ENCODE measurements at regions not wholly inside any gene's neighbourhood (a gene's known extent, or its start where the extent isn't known, plus 50 kb on each side); places are given as distances from the start of the nearest gene placed in this dataset.
"Not testable (repeated sequence)": the region's sequence is repeated elsewhere in the genome, so short reads cannot be mapped to it uniquely, and the experiment has no call there.

DNA sequence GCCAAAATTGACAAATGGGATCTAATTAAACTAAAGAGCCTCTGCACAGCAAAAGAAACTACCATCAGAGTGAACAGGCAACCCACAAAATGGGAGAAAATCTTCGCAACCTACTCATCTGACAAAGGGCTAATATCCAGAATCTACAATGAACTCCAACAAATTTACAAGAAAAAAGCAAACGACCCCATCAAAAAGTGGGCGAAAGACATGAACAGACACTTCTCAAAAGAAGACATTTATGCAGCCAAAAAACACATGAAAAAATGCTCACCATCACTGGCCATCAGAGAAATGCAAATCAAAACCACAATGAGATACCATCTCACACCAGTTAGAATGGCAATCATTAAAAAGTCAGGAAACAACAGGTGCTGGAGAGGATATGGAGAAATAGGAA is 261.4 kb upstream of the HNRNPA3 start:
- not testable (repeated sequence) for DNase-seq

GRCh38 chr2:176956791-176957190 is 255.8 kb upstream of the HNRNPA3 start:
- DNase-seq: no peak

GRCh38 chr2:176959614-176960013 is 253.0 kb upstream of the HNRNPA3 start:
- DNase-seq: no peak

GRCh38 chr2:176960061-176960460 is 252.5 kb upstream of the HNRNPA3 start:
- DNase-seq: no peak

- no peak for DNase-seq
Observed at GRCh38 chr2:176960736-176961520, 251.7 kb upstream of the HNRNPA3 start.

GRCh38 chr2:176961775-176962619 is 250.6 kb upstream of the HNRNPA3 start:
- DNase-seq: no peak

DNA sequence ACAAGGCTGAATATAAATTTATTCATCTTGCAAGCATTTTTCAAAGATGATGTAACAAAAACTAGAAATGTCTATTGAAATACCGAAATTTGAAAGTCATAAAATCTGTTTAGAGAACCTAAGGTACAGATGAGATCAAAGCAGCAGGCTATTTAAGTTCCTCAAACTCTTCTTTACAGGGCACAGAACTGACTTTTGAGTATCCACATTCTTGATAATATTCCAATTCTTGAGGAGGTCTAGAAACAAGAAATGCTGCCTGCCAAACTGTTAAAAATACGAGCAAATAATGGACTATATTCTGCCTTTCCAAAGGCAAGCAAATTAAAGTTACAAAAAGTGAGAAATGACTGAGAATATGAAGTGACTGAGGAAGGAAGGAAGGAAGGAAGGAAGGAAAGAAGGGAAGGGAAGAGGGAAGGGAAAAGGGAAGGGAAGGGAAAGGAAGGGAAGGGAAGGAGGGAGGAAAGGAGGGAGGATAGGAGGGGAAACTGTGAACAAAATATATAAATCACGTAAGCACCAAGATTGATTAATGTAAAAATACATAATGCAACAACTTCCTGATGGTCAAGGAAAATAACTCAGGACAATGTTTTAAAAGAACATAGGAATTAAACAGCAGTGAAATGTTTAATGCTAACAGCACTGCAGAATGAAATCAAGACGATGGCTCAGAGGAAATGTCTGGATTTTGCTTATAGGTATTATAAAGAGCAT is 248.9 kb upstream of the HNRNPA3 start:
- DNase-seq: no peak

- no peak for DNase-seq
Observed at GRCh38 chr2:176967911-176968450, 244.6 kb upstream of the HNRNPA3 start.

DNA sequence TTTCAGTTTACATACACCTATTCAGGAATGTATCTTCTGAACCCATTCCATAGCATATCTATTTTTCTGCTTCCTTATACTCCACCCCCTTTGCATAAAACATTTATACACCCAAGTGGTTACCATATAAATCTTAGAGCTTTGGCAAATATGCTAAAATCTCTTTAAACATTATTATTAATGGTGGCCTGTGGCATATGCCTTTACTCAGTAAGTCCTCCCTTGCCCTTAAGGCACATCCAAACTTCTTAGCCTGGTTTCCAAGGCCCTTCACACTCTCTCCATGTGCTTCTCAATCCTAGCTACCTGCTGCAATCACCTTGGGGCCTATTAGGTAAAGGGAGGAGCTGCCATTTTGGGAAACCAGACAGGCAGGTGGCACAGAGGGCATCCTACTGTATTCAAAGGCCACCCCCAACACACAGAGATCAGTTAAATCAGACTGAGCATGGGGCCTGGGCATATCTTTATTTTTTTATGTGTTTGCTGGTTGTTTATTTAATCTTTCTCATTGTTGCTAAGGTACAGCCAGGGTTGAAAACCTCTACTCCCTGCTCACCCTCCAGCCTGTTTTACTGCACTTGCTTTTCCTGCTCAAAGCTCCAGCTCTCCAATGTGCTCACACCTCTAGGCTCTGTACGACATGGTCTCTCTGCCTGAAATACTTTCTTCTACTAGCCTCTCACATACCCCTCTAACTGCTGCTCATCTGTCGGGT is 242.8 kb upstream of the HNRNPA3 start:
- DNase-seq: no peak

- DNase-seq: no peak
Observed at GRCh38 chr2:176976736-176977685, 235.6 kb upstream of the HNRNPA3 start.

GRCh38 chr2:176978921-176979320 is 233.7 kb upstream of the HNRNPA3 start:
- no peak for DNase-seq

DNA sequence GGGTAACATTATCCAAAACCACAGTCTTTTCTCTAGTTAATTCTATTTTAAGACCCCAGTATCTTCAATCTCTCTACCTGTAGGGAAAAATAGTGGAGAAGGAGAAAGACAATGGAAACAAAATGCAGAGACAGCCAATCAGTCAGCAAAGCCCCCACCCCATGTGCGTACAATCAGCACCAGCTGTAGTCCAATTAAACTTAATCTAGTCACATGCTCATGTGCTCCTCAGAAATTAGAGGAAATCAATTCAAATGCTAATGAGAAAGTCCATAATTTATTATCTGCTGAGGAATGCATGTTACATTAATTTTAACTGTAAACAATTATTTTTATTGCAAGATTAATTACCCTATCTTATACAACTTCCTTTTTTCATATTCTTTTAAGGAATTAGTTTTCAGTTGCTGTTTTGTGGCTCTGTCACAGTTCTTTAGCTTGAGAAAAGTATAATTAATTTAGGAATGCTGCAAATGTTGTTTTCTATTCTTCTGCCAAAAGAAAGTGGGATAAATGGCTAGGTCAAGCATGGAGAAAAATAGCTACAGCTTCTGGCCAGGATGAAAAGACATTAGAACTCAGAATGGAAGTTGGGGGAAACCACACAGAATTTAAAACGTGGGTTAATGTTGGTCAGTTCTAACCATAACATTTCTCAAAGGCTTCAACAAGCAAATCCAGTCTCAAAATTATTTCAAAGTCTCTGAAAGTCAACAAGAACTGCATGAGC is 232.4 kb upstream of the HNRNPA3 start:
- no peak for DNase-seq

GRCh38 chr2:176984987-176985386 is 227.6 kb upstream of the HNRNPA3 start:
- DNase-seq: no peak

DNA sequence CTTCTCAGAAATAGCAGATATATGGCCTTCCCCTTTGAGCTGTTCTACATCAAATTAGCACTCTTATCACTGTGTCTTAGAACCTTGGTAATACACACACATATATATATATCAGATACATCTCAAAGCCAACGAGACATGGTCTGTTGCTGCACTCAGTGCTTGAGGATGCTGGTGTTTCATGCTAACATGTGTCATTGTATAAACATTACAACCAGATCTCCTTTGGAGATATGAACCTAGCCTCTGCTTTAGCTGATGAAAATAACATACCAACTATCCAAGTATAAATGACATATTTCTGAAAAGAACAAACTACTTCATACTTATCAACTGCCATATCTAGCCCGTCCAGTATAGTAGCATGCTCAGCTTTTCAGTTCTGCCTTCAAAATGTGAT is 226.7 kb upstream of the HNRNPA3 start:
- DNase-seq: no peak

- no peak for DNase-seq
Observed at GRCh38 chr2:176986487-176986886, 226.1 kb upstream of the HNRNPA3 start.

DNA sequence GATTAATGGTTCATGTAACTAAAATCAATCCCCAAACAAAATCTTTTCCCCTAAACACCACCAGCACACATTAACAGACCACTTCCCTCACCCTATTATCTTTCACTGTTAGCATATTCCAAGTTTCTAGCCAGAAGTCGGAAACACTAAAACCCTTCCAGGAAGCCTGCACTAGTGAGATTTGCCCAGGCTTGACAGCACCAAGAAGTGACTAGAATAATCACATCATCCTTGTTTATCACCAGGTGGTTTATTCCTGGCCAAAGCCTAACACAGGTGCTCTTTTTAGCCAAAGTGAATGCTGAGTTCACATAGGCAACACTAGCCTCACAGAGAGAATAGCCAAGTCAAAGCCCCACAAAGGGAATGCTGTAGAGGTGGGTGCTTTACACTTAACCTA is 221.2 kb upstream of the HNRNPA3 start:
- no peak for DNase-seq

DNA sequence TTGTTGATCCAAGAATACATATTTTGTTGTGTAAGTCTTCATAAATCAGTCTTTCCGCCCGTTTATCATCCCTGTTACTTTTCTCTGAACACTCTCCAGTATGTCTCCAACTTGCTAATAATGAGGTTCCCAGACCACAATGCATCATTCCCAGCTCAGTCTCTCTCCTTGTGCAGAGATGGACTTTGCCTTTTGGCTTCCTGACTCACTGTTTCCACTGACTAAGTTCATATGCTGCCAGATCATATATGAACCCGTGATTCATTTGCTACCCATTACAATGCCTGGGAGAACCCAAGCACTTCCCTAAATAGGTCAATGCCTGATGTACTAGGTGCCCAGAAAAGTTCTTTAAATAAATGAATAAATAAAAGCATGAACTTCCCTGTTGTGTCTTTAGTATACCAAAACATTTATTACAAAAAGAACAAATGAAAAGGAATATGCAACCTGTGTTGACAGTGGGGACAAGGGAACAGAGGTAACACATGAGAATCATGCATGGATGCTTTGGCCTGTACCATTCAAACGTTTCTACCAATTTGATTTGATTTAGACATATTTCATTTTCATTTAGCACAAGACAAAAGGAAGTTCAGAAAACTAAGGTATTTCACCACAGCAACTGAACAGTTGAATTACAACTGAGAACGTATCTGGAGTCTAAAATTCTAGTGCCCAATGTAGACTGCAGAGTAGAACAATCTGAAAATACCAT is 215.4 kb upstream of the HNRNPA3 start:
- no peak for DNase-seq

DNA sequence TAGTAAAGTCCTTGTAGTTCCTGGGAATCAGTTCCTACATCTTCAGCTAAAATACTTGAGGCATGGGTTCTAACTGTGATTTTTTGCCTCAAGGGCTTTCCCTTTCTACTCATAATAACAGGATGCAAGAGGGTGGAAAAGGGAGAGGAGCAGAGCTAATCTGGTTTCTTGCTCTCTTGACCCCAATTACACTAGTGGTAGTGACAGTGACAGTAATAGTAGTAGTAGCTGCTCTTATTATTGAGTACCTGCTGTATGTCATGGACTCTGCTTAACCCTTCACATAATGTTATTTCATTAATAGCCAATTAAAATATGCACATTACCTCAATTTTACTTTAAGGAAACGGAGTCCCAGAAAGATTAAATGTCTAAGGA is 214.8 kb upstream of the HNRNPA3 start:
- no peak for DNase-seq

- no peak for DNase-seq
Observed at GRCh38 chr2:176999301-176999700, 213.3 kb upstream of the HNRNPA3 start.
